ENCODE measurements at regions not wholly inside any gene's neighbourhood (a gene's known extent, or its start where the extent isn't known, plus 50 kb on each side); places are given as distances from the start of the nearest gene placed in this dataset.

DNA sequence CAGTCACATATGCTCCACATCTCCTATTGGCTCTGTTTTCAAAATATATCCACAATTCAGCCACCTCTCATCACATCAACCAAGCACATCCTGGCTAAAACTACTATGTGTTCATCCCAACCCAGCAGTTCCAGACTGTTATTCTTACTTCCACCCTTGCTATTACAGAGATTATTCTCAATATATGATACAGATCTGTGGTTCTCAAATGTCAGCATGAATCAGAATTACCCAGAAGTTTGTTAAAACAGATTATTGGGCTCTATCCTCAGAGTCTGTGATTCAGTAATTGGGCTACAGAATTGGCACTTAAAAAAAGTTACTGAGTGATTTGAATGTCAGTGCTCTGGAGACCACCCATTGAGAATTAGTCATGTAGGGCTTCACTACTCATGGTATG is 78.8 kb upstream of the IZUMO3 start:
- H3K36me3 ChIP-seq (ENCODE audit: low read depth, missing control alignments): no peaks in the 10 kb centered on the region
- DNase-seq: no peak
- no peaks in the 10 kb centered on the region for H3K4me1 ChIP-seq
- no peak overlapping the region for H3K4me3 ChIP-seq
- no peaks in the 10 kb centered on the region for H3K27me3 ChIP-seq
- no peak overlapping the region for H3K27ac ChIP-seq
- no peaks in the 10 kb centered on the region for H3K9me3 ChIP-seq
- no peak for TF ChIP-seq POLR2A (IDR thresholded peaks at IDR 0.05)
- TF ChIP-seq, protein P1, sequence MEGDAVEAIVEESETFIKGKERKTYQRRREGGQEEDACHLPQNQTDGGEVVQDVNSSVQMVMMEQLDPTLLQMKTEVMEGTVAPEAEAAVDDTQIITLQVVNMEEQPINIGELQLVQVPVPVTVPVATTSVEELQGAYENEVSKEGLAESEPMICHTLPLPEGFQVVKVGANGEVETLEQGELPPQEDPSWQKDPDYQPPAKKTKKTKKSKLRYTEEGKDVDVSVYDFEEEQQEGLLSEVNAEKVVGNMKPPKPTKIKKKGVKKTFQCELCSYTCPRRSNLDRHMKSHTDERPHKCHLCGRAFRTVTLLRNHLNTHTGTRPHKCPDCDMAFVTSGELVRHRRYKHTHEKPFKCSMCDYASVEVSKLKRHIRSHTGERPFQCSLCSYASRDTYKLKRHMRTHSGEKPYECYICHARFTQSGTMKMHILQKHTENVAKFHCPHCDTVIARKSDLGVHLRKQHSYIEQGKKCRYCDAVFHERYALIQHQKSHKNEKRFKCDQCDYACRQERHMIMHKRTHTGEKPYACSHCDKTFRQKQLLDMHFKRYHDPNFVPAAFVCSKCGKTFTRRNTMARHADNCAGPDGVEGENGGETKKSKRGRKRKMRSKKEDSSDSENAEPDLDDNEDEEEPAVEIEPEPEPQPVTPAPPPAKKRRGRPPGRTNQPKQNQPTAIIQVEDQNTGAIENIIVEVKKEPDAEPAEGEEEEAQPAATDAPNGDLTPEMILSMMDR (IDR thresholded peaks at IDR 0.05): no peak
- intact Hi-C loops (cut with DNase I; ENCODE audit: low total_unique reads): no loop called here

DNA sequence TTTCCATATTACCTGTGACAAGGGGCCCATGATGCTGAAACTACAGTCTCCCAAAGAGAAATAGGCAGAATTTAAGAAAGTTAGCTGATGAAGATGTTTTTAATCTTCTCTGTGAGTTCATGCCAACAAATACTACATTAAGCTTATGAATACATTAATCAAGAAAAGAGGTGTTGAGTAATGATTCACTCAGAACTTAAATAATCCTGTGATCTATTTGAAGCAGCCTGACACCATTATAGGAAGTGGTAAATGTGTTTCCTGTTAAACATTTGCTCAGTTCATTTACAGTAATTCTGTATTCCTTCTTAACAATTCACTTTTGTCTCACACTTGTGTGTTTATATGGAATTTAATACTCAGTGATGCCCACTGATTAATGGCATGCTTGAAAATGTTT is 75.0 kb upstream of the IZUMO3 start:
- Histone ChIP-seq H3K27me3 (no peaks in the 10 kb centered on the region), H3K9me3 (no peaks in the 10 kb centered on the region), H3K4me1 (no peaks in the 10 kb centered on the region), H3K4me3 (no peak overlapping the region), H3K27ac (no peak overlapping the region), H3K36me3 (ENCODE audit: low read depth, missing control alignments) (no peaks in the 10 kb centered on the region)
- TF ChIP-seq, protein P1 (IDR thresholded peaks at IDR 0.05): no peak
- TF ChIP-seq POLR2A (IDR thresholded peaks at IDR 0.05): no peak
- intact Hi-C loops (cut with DNase I; ENCODE audit: low total_unique reads): no loop called here
- DNase-seq: no peak

DNA sequence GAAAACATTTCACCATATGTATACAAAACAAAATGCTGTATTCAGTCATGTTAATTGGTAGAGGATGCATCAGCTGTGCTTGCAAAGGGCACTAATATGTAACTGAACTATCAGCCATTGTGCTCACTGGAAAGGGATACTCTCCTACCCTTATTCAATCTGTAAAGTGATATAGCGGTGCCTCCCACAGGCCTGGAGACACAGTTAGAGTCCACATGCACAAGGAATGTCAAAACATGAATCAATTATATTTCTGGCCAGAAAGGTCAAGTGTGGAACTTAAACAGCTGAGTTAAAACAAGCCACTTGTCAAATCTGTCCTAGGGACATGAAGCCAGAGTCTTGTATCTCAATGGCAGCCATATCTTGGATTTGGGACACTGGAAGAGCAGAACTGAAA is 71.2 kb upstream of the IZUMO3 start:
- DNase-seq: no peak
- intact Hi-C loops (cut with DNase I; ENCODE audit: low total_unique reads): no loop called here
- 72 to 80% methylated on average over 1 of the region's 1 CpG for WGBS, 2 donors
- Histone ChIP-seq H3K4me1 (no peaks in the 10 kb centered on the region), H3K27ac (no peak overlapping the region), H3K36me3 (ENCODE audit: low read depth, missing control alignments) (no peaks in the 10 kb centered on the region), H3K27me3 (no peaks in the 10 kb centered on the region), H3K4me3 (no peak overlapping the region), H3K9me3 (no peaks in the 10 kb centered on the region)
- TF ChIP-seq, protein P1 (IDR thresholded peaks at IDR 0.05): no peak
- TF ChIP-seq POLR2A (IDR thresholded peaks at IDR 0.05): no peak

DNA sequence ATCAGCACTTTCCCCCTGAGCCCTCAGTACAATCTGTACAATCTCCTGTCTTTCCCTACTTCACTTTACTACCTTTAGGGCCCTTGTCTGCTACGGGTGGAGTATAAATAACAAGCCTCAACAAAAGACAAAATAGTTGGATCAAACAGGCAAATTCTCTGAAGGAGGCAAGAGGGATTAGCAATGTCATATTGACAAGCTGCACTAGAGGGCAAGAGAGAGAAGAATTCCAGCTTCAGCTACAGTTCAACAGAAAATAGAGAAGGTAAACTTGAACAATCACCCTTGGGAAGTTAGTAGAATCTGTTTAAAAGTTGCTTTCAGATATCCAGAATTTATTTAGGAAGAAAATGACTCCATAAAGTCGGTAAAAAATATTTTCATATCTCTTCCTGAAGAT is 68.4 kb upstream of the IZUMO3 start:
- Histone ChIP-seq H3K4me1 (no peaks in the 10 kb centered on the region), H3K36me3 (ENCODE audit: low read depth, missing control alignments) (no peaks in the 10 kb centered on the region), H3K27ac (no peak overlapping the region), H3K9me3 (no peaks in the 10 kb centered on the region), H3K4me3 (no peak overlapping the region), H3K27me3 (no peaks in the 10 kb centered on the region)
- DNase-seq: no peak
- 50 to 54% methylated on average over 2 of the region's 2 CpGs for WGBS, 2 donors
- TF ChIP-seq, protein P1 (IDR thresholded peaks at IDR 0.05): peak in 2 of 3 experiments; percentile 6 to 23
- no peak for TF ChIP-seq POLR2A (IDR thresholded peaks at IDR 0.05)
- intact Hi-C loops (cut with DNase I; ENCODE audit: low total_unique reads): no loop called here

DNA sequence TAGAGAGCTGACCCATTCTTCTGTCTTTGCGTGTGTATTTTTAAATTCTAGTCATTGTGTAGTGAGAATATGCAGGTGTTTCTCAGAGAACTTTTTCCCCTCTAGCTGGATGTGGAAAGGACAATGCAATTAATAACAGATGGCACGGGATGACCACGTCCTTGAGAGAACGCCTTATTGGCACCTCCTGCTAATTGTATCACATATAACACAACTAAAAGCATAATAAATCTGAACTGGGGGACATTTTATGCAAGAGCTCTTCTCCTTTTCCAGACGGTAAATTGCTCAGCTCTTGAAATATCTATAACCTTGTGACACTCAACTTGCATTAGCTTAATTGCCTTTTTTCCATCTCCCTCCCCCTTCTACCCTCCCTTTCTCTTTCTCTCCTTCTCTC is 62.9 kb upstream of the IZUMO3 start:
- DNase-seq: no peak
- no peak overlapping the region for H3K4me3 ChIP-seq
- TF ChIP-seq POLR2A (IDR thresholded peaks at IDR 0.05): no peak
- TF ChIP-seq, protein P1 (IDR thresholded peaks at IDR 0.05): no peak
- no peaks in the 10 kb centered on the region for H3K9me3 ChIP-seq
- no peak overlapping the region for H3K27ac ChIP-seq
- no peaks in the 10 kb centered on the region for H3K27me3 ChIP-seq
- no peaks in the 10 kb centered on the region for H3K36me3 ChIP-seq (ENCODE audit: low read depth, missing control alignments)
- intact Hi-C loops (cut with DNase I; ENCODE audit: low total_unique reads): no loop called here
- H3K4me1 ChIP-seq: no peaks in the 10 kb centered on the region
- WGBS, 2 donors: 5 to 19% methylated on average over 5 of the region's 5 CpGs
